ENCODE measurements at regions not wholly inside any gene's neighbourhood (a gene's known extent, or its start where the extent isn't known, plus 50 kb on each side); places are given as distances from the start of the nearest gene placed in this dataset.

- no TSS peak for BruUV-seq (replicated peaks)
- ChIA-PET SMC1A (ENCODE audit: uncharacterized antibody, unreplicated experiment) (no interaction called here), RAD21 (ENCODE audit: unreplicated experiment) (no interaction called here), POLR2A (no interaction called here), CTCF (interaction anchor here (0.8 to 2.2 kb wide), 2 partner anchors 92 to 359 kb away, joined by 3 to 7 read pairs; no protein-coding TSS in a partner anchor)
- no peaks in the 10 kb centered on the region for H3K27me3 ChIP-seq (replicated peaks in 1 of 2; ENCODE audit: control insufficient read depth in 2 of 2, insufficient read depth in 2 of 2, low read length in 1 of 2)
- H4K20me1 ChIP-seq (ENCODE audit: control insufficient read depth, insufficient read depth) = no peaks in the 10 kb centered on the region
- no peaks in the 10 kb centered on the region for H3K36me3 ChIP-seq (ENCODE audit: control insufficient read depth in 2 of 2, insufficient read depth in 2 of 2, low read length in 1 of 2)
- H3K4me3 ChIP-seq = no peak overlapping the region
- ATAC-seq (no peak), DNase-seq (ENCODE audit: low read depth, low spot score) (no peak), FAIRE-seq (no peak)
- H3K4me2 ChIP-seq (ENCODE audit: control insufficient read depth, insufficient read depth) = no peak overlapping the region
- no peak overlapping the region for H3K27ac ChIP-seq (ENCODE audit: control insufficient read depth, insufficient read depth)
- no peaks in the 10 kb centered on the region for H3K79me2 ChIP-seq (ENCODE audit: control insufficient read depth, insufficient read depth, low read length)
- H2AFZ ChIP-seq (ENCODE audit: control insufficient read depth, low read depth, low read length) = no peak overlapping the region
- no peak for TF ChIP-seq TCF3 (IDR thresholded peaks at IDR 0.05; ENCODE audit: borderline replicate concordance, insufficient read depth, low read depth, low read length)
- TF ChIP-seq CHD2 (IDR thresholded peaks at IDR 0.05; ENCODE audit: borderline replicate concordance, low read depth, low read length) = no peak
- TF ChIP-seq CREB1 (IDR thresholded peaks at IDR 0.05; ENCODE audit: low read depth) = no peak
- no peak for TF ChIP-seq CBX5 (IDR thresholded peaks at IDR 0.05; ENCODE audit: low read depth)
- no peak for TF ChIP-seq RUNX3 (IDR thresholded peaks at IDR 0.05; ENCODE audit: low read length)
- TF ChIP-seq EGR1 (IDR thresholded peaks at IDR 0.05; ENCODE audit: borderline replicate concordance in 1 of 2, low read depth in 2 of 2, low read length in 2 of 2) = no peak
- no peak for TF ChIP-seq SREBF2 (IDR thresholded peaks at IDR 0.05; ENCODE audit: low read length)
- TF ChIP-seq MYB (IDR thresholded peaks at IDR 0.05; ENCODE audit: borderline replicate concordance, low read depth, low read length) = no peak
- TF ChIP-seq MTA3 (IDR thresholded peaks at IDR 0.05; ENCODE audit: borderline replicate concordance, low read length) = no peak
- no peak for TF ChIP-seq ZNF384 (IDR thresholded peaks at IDR 0.05; ENCODE audit: borderline replicate concordance, low read depth, low read length)
- no peak for TF ChIP-seq NR2F1 (conservative IDR thresholded peaks at IDR 0.05)
- no peak for TF ChIP-seq E2F8 (IDR thresholded peaks at IDR 0.05; ENCODE audit: low read depth, partially characterized antibody)
- in situ Hi-C loops (cut with MboI) (loop anchor here (10.0 kb wide), 1 partner anchor 1459 kb away; the partner anchor contains the start of gene YARS2), intact Hi-C loops (cut with micrococcal nuclease; ENCODE audit: unreplicated experiment) (no loop called here)
- no peak overlapping the region for H3K9ac ChIP-seq (ENCODE audit: control insufficient read depth, insufficient read depth, low read length)
- 64% methylated on average over 9 of the region's 9 CpGs for WGBS (ENCODE audit: insufficient coverage, insufficient replicate concordance, low lambda C conversion rate, missing lambda C conversion rate)
- H3K9me3 ChIP-seq (replicated peaks; ENCODE audit: control insufficient read depth, insufficient read depth, low read length) = no peaks in the 10 kb centered on the region; the same call in 1 of the 3 replicates
- no peaks in the 10 kb centered on the region for H3K4me1 ChIP-seq (ENCODE audit: control insufficient read depth, insufficient read depth, low read length)
These were observed 191.7 kb downstream of the ALG10 start for GRCh38 chr12:34214011-34214410.
